Left ventricle myocardium inferior (tissue), 1 donor: ENCODE measurements at regions not wholly inside any gene's neighbourhood (a gene's known extent, or its start where the extent isn't known, plus 50 kb on each side); places are given as distances from the start of the nearest gene placed in this dataset.
"Not testable (repeated sequence)": the region's sequence is repeated elsewhere in the genome, so short reads cannot be mapped to it uniquely, and the experiment has no call there.

Source experiments
- DNase-seq: peaks from one replicate; pipeline ENCODE4 v3.0.0-alpha.2; 2020
- H3K27ac ChIP-seq: fragments of 200-600 bp; replicated peaks from 2 replicates; pipeline ENCODE4 v1.8.0; 2021
- H3K27me3 ChIP-seq: fragments of 200-600 bp; 2 replicates; pipeline ENCODE4 v1.8.0; 2021; ENCODE audit warnings: low read depth
- H3K36me3 ChIP-seq: fragments of 200-600 bp; 2 replicates; pipeline ENCODE4 v1.8.0; 2021
- H3K4me1 ChIP-seq: fragments of 200-600 bp; 2 replicates; pipeline ENCODE4 v1.8.0; 2021
- H3K4me3 ChIP-seq: fragments of 200-600 bp; 2 replicates; pipeline ENCODE4 v1.8.0; 2021; ENCODE audit warnings: mild to moderate bottlenecking, moderate library complexity
- H3K9me3 ChIP-seq: fragments of 200-600 bp; replicated peaks from 2 replicates; pipeline ENCODE4 v1.8.0; 2021
- intact Hi-C: fragments of 100-400 bp; cut with micrococcal nuclease; formaldehyde crosslinking; loops from one replicate; pipeline ENCODE4 v1.11.0; 2022
- TF ChIP-seq, protein P1 (sequence below): fragments of 200-600 bp; IDR thresholded peaks from 2 replicates; pipeline ENCODE4 v1.8.0; 2021; ENCODE audit warnings: antibody characterized with exemption, mild to moderate bottlenecking, borderline replicate concordance
- donor health status: DM: no; HTN: yes; CAD: no; lungs with severe emphysema.

DNA sequence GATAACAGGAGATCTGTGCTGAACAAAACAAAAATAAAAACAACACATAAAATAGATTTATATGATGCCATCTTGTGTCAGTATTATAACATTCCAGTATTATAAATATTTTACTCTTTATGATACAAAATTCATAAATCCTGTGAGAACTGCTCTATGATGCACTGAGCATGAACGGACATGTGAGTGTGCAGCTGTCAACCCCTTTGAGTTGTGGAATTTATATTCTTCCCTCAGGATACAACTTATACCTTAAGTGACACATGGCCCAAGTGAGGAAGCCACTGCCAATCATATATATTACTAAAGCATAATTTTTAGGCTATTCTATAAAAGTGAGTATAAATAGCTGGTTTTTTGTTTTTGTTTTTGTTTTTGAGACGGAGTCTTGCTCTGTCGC lies 116.0 kb upstream of the OR13F1 start:
- TF ChIP-seq, protein P1, sequence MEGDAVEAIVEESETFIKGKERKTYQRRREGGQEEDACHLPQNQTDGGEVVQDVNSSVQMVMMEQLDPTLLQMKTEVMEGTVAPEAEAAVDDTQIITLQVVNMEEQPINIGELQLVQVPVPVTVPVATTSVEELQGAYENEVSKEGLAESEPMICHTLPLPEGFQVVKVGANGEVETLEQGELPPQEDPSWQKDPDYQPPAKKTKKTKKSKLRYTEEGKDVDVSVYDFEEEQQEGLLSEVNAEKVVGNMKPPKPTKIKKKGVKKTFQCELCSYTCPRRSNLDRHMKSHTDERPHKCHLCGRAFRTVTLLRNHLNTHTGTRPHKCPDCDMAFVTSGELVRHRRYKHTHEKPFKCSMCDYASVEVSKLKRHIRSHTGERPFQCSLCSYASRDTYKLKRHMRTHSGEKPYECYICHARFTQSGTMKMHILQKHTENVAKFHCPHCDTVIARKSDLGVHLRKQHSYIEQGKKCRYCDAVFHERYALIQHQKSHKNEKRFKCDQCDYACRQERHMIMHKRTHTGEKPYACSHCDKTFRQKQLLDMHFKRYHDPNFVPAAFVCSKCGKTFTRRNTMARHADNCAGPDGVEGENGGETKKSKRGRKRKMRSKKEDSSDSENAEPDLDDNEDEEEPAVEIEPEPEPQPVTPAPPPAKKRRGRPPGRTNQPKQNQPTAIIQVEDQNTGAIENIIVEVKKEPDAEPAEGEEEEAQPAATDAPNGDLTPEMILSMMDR: no peak
- H3K36me3 ChIP-seq: no peaks in the 10 kb centered on the region
- intact Hi-C loops: loop anchor here (10.0 kb wide), 1 partner anchor 213 kb away; no protein-coding TSS in a partner anchor
- no peaks in the 10 kb centered on the region for H3K9me3 ChIP-seq
- no peak overlapping the region for H3K27ac ChIP-seq
- DNase-seq: no peak
- no peak overlapping the region for H3K4me3 ChIP-seq
- peaks cover 5% of the 10 kb centered on the region for H3K4me1 ChIP-seq
- H3K27me3 ChIP-seq: peaks cover 9% of the 10 kb centered on the region

DNA sequence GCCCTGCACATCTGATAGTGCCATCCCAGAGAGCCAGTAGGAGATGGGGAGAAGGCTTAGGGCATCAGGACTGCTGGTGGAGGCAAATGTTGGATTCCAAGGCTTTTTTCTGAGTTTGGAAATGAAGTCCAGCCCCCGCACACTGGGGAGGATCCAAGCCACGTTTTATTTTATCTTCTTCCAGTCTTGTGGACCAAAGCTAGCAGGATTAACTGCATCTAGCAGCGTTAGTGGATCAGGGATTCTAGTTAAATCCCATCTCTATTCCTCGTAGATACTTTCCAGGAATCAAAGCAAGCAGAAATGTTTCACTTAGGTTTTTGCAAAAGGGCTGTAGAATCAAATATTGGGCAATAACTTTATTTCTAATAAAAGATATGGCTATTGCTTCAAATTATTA lies 114.7 kb upstream of the OR13F1 start:
- TF ChIP-seq, protein P1: no peak
- Histone ChIP-seq H3K4me3 (no peak overlapping the region), H3K27ac (no peak overlapping the region), H3K4me1 (no peaks in the 10 kb centered on the region), H3K9me3 (no peaks in the 10 kb centered on the region), H3K36me3 (no peaks in the 10 kb centered on the region), H3K27me3 (peaks cover 9% of the 10 kb centered on the region)
- DNase-seq: no peak
- intact Hi-C loops: loop anchor here (10.0 kb wide), 1 partner anchor 215 kb away; no protein-coding TSS in a partner anchor

DNA sequence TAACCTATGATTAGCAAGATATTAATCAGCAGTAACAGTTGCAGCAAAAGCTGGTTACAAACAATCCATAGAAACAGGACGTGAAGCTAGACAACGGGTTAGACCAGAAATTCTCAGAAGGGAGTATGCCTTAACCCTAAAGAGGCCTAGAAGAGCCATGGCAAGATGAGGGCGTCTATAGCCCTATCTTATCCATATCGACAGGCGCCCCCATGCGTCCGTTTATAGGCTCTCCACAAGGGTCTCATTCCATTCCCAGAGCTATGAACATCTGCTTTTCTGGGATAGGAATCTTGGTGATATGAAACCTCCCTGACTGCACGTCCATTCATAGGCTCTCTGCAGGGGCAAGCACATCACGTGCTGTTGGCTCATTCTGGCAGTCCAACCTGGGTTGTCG lies 109.2 kb upstream of the OR13F1 start:
- H3K36me3 ChIP-seq, H3K9me3 ChIP-seq, H3K4me3 ChIP-seq, H3K27me3 ChIP-seq, H3K27ac ChIP-seq, intact Hi-C loops, H3K4me1 ChIP-seq, DNase-seq: not testable (repeated sequence)

DNA sequence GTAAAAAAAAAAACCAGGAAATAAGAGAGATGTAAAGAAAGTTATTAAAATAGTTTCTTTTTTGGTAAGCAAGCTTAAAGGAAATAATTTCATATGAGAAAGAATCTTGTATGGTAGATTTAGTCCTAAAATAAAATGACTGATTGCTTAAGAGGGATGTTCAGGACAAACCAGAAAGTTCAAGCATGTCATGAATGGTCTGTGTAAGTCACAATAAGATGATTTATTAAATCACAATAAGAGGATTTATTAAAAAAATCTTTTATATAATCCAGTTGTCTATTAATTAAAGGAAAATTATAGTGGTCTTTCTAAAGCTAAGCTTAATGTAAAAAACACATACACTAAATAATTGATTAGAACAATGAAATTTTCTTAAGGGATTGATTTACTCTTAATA lies 91.8 kb upstream of the OR13F1 start:
- Histone ChIP-seq H3K9me3 (peaks cover 40% of the 10 kb centered on the region), H3K4me3 (no peak overlapping the region), H3K27ac (no peak overlapping the region), H3K4me1 (no peaks in the 10 kb centered on the region), H3K36me3 (no peaks in the 10 kb centered on the region), H3K27me3 (no peaks in the 10 kb centered on the region)
- no peak for DNase-seq
- intact Hi-C loops: no loop called here
- TF ChIP-seq, protein P1: no peak

DNA sequence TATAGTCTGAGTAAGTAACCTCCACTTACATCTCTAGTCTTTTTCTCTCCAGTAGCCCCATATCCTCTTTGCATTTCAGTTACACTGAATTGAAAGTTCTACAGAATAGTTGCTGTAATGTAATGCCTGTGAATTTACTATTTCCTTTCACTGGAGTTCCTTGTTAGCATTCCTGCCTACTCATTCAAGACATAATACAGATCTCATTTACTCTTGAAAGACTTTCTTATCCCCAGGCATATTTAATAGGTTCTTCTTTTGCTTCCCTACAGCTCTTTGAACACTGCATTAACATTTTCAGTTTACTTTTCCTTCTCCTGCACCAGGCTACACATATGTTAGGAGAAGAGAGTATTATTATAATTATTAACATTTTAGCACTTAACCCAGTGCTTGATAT lies 87.6 kb upstream of the OR13F1 start:
- peaks cover 41% of the 10 kb centered on the region for H3K9me3 ChIP-seq
- intact Hi-C loops: no loop called here
- TF ChIP-seq, protein P1: no peak
- no peak for DNase-seq
- no peak overlapping the region for H3K4me3 ChIP-seq
- H3K27ac ChIP-seq: no peak overlapping the region
- H3K36me3 ChIP-seq: no peaks in the 10 kb centered on the region
- H3K27me3 ChIP-seq: no peaks in the 10 kb centered on the region
- no peaks in the 10 kb centered on the region for H3K4me1 ChIP-seq

DNA sequence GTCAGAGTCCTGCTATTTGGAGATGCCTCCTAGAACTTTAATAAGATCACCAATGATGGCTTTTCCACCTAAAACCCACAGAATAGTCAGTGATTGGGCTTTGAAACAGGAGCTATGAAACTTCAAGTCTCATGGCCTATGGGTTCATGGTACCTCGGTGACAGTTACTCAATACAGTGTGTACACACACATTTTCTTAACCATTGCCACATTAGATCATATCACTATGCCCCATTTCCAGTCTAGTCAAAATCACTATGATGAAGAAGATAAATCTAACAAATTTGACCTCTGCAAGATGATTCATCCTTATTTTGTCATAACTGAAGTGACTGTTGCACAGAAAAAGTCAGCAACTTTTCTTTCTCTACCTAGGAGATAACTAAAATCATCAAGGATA lies 86.8 kb upstream of the OR13F1 start:
- Histone ChIP-seq H3K27ac (no peak overlapping the region), H3K36me3 (no peaks in the 10 kb centered on the region), H3K27me3 (no peaks in the 10 kb centered on the region), H3K9me3 (peaks cover 33% of the 10 kb centered on the region), H3K4me3 (no peak overlapping the region), H3K4me1 (no peaks in the 10 kb centered on the region)
- DNase-seq: no peak
- intact Hi-C loops: no loop called here
- TF ChIP-seq, protein P1: no peak
